ENCODE measurements at regions not wholly inside any gene's neighbourhood (a gene's known extent, or its start where the extent isn't known, plus 50 kb on each side); places are given as distances from the start of the nearest gene placed in this dataset.
"Not testable (repeated sequence)": the region's sequence is repeated elsewhere in the genome, so short reads cannot be mapped to it uniquely, and the experiment has no call there.

DNA sequence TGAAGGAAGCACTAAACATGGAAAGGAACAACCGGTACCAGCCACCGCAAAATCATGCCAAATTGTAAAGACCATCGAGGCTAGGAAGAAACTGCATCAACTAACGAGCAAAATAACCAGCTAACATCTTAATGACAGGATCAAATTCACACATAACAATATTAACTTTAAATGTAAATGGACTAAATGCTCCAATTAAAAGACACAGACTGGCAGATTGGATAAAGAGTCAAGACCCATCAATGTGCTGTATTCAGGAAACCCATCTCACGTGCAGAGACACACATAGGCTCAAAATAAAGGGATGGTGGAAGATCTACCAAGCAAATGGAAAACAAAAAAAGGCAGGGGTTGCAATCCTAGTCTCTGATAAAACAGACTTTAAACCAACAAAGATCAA lies 206.3 kb downstream of the SLC38A4 start:
- H3K4me1 Mint-ChIP-seq (ENCODE audit: low read depth); H3K27ac Mint-ChIP-seq; H3K9me3 Mint-ChIP-seq; H3K27me3 Mint-ChIP-seq; H3K36me3 Mint-ChIP-seq (ENCODE audit: low read depth); DNase-seq; H3K4me3 Mint-ChIP-seq: not testable (repeated sequence)

DNA sequence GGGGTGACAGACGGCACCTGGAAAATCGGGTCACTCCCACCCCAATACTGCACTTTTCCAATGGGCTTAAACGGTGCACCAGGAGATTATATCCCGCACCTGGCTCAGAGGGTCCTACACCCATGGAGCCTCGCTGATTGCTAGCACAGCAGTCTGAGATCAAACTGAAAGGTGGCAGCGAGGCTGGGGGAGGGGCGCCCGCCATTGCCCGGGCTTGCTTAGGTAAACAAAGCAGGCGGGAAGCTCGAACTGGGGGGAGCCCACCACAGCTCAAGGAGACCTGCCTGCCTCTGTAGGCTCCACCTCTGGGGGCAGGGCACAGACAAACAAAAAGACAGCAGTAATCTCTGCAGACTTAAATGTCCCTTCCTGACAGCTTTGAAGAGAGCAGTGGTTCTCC lies 208.1 kb downstream of the SLC38A4 start:
- not testable (repeated sequence) for H3K4me3 Mint-ChIP-seq; H3K36me3 Mint-ChIP-seq (ENCODE audit: low read depth); H3K9me3 Mint-ChIP-seq; DNase-seq; H3K4me1 Mint-ChIP-seq (ENCODE audit: low read depth); H3K27ac Mint-ChIP-seq; H3K27me3 Mint-ChIP-seq

GRCh38 chr12:46617167-46617566 lies 208.6 kb downstream of the SLC38A4 start:
- Mint-ChIP-seq H3K27me3 (no peaks in the 10 kb centered on the region), H3K4me1 (ENCODE audit: low read depth) (peaks cover 5% of the 10 kb centered on the region), H3K36me3 (ENCODE audit: low read depth) (no peaks in the 10 kb centered on the region), H3K27ac (no peak overlapping the region), H3K4me3 (no peak overlapping the region), H3K9me3 (no peaks in the 10 kb centered on the region)
- DNase-seq = no peak

DNA sequence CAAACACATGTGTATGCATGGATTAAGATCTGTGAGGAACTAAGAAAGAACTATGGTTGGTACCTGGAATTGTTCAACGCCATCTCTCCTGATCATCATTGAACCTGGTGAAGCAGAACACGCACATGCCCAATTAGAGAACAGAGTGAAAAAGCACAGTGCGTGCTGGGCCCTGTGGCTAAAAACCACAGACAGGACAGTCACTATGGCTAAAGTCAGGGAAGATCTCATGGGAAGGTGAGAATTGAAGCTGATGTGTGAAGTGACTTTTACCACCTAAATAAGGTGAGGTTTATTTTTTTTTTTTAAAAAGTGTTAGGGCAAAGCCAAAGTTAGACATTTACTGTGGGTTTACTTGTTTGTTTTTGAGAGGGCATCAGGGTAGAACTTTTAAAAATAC lies 215.0 kb downstream of the SLC38A4 start:
- DNase-seq = no peak
- Mint-ChIP-seq H3K36me3 (ENCODE audit: low read depth) (no peaks in the 10 kb centered on the region), H3K4me3 (no peak overlapping the region), H3K4me1 (ENCODE audit: low read depth) (peaks cover 33% of the 10 kb centered on the region), H3K9me3 (peaks cover 3% of the 10 kb centered on the region), H3K27me3 (no peaks in the 10 kb centered on the region), H3K27ac (peak overlapping the region; percentile 38)

- Mint-ChIP-seq H3K27ac (peak overlapping the region; percentile 15), H3K4me1 (ENCODE audit: low read depth) (peaks cover 33% of the 10 kb centered on the region), H3K27me3 (no peaks in the 10 kb centered on the region), H3K4me3 (no peak overlapping the region), H3K9me3 (peaks cover 3% of the 10 kb centered on the region), H3K36me3 (ENCODE audit: low read depth) (no peaks in the 10 kb centered on the region)
- DNase-seq = no peak
Measured at GRCh38 chr12:46609674-46610073, 216.1 kb downstream of the SLC38A4 start.

DNA sequence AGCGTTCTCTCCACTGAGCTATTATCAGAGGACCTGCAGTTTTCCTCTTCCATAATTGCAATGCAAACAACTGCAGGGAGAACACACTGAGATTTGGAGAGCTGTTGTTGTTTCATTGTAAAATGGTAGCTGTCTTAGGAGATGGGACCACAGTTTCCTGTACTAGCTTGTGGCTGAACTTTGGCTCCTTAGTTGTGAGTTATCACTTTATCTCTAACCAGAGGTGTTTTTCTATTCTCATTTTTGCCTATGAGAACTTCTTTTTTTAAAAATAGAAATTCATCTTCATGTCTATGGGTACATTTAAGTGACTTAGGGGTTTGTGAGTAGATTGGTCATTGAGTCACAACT lies 216.5 kb downstream of the SLC38A4 start:
- H3K36me3 Mint-ChIP-seq (ENCODE audit: low read depth) = no peaks in the 10 kb centered on the region
- H3K4me3 Mint-ChIP-seq = no peak overlapping the region
- H3K4me1 Mint-ChIP-seq (ENCODE audit: low read depth) = peaks cover 33% of the 10 kb centered on the region
- H3K27me3 Mint-ChIP-seq = no peaks in the 10 kb centered on the region
- H3K27ac Mint-ChIP-seq = peak overlapping the region; percentile 63
- DNase-seq = no peak
- peaks cover 3% of the 10 kb centered on the region for H3K9me3 Mint-ChIP-seq

DNA sequence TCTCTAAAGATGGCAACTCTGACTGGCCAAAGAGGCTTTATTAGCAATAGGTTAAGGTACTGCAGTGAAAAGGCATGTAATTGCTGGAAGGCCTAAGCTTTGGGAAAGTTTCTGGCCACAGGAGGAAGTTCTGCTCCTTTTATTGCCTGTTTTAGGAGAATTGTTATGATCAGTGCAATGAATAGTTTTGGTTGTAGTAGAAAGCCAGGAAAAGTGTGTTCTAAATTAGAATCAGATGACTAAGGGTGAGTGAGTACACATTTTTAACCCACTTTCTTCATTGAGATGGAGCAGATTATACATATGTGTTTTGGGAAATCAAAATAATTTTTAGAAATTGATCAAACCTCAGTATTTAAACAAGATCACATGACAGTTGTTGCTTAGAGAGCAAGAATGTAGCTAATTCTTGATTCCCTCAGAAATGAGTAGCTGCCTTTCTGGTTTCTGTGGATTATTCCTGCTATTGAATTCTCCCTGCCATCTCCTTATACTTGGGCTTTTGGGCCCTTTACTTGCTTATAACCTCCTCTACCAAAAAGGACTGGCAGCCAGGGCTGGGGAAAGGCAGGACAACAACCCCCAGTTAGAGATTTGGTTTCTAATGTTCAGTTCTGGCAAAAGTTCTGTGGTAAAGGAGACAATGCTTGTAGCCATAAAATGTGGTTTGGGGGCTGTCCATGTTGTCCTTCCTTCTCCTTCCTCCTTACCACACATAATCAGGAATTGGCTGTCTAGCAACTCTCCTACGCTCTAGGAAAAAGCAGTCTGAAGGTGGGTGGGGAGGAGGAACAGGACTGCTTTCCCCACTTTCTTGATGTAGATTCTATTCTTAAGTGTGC lies 217.1 kb downstream of the SLC38A4 start:
- H3K4me1 Mint-ChIP-seq (ENCODE audit: low read depth) = peaks cover 33% of the 10 kb centered on the region
- H3K9me3 Mint-ChIP-seq = peaks cover 3% of the 10 kb centered on the region
- peak overlapping the region; percentile 63 for H3K27ac Mint-ChIP-seq
- no peak overlapping the region for H3K4me3 Mint-ChIP-seq
- no peak for DNase-seq
- H3K36me3 Mint-ChIP-seq (ENCODE audit: low read depth) = no peaks in the 10 kb centered on the region
- no peaks in the 10 kb centered on the region for H3K27me3 Mint-ChIP-seq

GRCh38 chr12:46604684-46605083 lies 221.1 kb downstream of the SLC38A4 start:
- DNase-seq = no peak
- H3K36me3 Mint-ChIP-seq (ENCODE audit: low read depth) = no peaks in the 10 kb centered on the region
- H3K27ac Mint-ChIP-seq = no peak overlapping the region
- H3K9me3 Mint-ChIP-seq = peaks cover 31% of the 10 kb centered on the region
- peaks cover 15% of the 10 kb centered on the region for H3K4me1 Mint-ChIP-seq (ENCODE audit: low read depth)
- H3K4me3 Mint-ChIP-seq = no peak overlapping the region
- no peaks in the 10 kb centered on the region for H3K27me3 Mint-ChIP-seq

GRCh38 chr12:46603776-46604456 lies 221.9 kb downstream of the SLC38A4 start:
- Mint-ChIP-seq H3K4me1 (ENCODE audit: low read depth) (peaks cover 7% of the 10 kb centered on the region), H3K4me3 (no peak overlapping the region), H3K9me3 (peaks cover 35% of the 10 kb centered on the region), H3K27me3 (no peaks in the 10 kb centered on the region), H3K27ac (no peak overlapping the region), H3K36me3 (ENCODE audit: low read depth) (no peaks in the 10 kb centered on the region)
- no peak for DNase-seq

- Mint-ChIP-seq H3K36me3 (ENCODE audit: low read depth) (no peaks in the 10 kb centered on the region), H3K4me3 (no peak overlapping the region), H3K9me3 (peaks cover 43% of the 10 kb centered on the region), H3K27ac (no peak overlapping the region), H3K4me1 (ENCODE audit: low read depth) (no peaks in the 10 kb centered on the region), H3K27me3 (no peaks in the 10 kb centered on the region)
- DNase-seq = no peak
Measured at GRCh38 chr12:46602474-46602873, 223.3 kb downstream of the SLC38A4 start.

DNA sequence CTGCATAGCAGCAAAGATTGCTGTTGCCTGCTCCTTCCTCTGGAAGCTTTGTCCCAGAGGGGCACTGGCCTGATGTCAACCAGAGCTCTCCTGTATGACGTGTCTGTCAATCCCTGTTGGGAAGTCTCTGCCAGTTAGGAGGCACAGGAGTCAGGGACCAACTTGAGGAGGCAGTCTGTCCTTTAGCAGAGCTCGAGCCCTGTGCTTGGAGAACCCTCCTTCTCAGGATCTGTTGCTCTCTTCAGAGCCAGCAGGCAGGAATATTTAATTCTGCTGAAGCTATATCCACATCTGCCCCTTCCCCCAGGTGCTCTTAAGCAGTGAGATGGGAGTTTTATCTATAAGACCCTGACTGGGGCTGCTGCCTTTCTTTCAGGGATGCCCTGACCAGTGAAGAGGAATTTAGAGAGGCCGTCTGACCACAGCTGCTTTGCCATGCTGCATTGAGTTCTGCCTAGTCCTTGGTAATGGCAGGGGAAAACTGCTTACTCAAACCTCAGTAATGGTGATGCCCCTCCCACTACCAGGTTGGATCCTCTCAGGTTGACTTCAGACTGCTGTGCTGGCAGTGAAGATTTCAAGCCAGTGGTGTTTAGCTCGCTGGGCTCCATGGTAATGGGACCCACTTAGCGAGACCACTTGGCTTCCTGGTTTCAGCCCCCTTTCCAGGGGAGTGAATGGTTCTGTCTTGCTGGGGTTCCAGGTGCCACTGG lies 218.6 kb upstream of the SLC38A2 start:
- DNase-seq = no peak
- Mint-ChIP-seq H3K27me3 (no peaks in the 10 kb centered on the region), H3K9me3 (peaks cover 22% of the 10 kb centered on the region), H3K4me1 (ENCODE audit: low read depth) (peaks cover 23% of the 10 kb centered on the region), H3K4me3 (no peak overlapping the region), H3K36me3 (ENCODE audit: low read depth) (peaks cover 10% of the 10 kb centered on the region), H3K27ac (no peak overlapping the region)

GRCh38 chr12:46585854-46586621 lies 213.5 kb upstream of the SLC38A2 start:
- Mint-ChIP-seq H3K27ac (peak overlapping the region; percentile 47), H3K36me3 (ENCODE audit: low read depth) (peaks cover 25% of the 10 kb centered on the region), H3K27me3 (no peaks in the 10 kb centered on the region), H3K4me1 (ENCODE audit: low read depth) (peaks cover 51% of the 10 kb centered on the region), H3K4me3 (no peak overlapping the region), H3K9me3 (peaks cover 43% of the 10 kb centered on the region)
- peak; percentile 46 for DNase-seq

- Mint-ChIP-seq H3K4me1 (ENCODE audit: low read depth) (peaks cover 48% of the 10 kb centered on the region), H3K9me3 (peaks cover 43% of the 10 kb centered on the region), H3K36me3 (ENCODE audit: low read depth) (peaks cover 25% of the 10 kb centered on the region)
- H3K27me3 Mint-ChIP-seq, H3K4me3 Mint-ChIP-seq, DNase-seq, H3K27ac Mint-ChIP-seq: not testable (repeated sequence)
Measured at GRCh38 chr12:46584098-46584497, 211.5 kb upstream of the SLC38A2 start.

- peaks cover 39% of the 10 kb centered on the region for H3K4me1 Mint-ChIP-seq (ENCODE audit: low read depth)
- H3K27me3 Mint-ChIP-seq, DNase-seq, H3K4me3 Mint-ChIP-seq, H3K27ac Mint-ChIP-seq: not testable (repeated sequence)
- H3K9me3 Mint-ChIP-seq = peaks cover 34% of the 10 kb centered on the region
- peaks cover 25% of the 10 kb centered on the region for H3K36me3 Mint-ChIP-seq (ENCODE audit: low read depth)
Measured at GRCh38 chr12:46581990-46582389, 209.4 kb upstream of the SLC38A2 start.
